HuH-7.5 (cell line): ENCODE measurements at regions not wholly inside any gene's neighbourhood (a gene's known extent, or its start where the extent isn't known, plus 50 kb on each side); places are given as distances from the start of the nearest gene placed in this dataset.

Experiments used
- DNase-seq: peaks from one replicate; pipeline ENCODE4 v3.0.0; 2011; ENCODE audit warnings: low spot score

- DNase-seq: no peak
Measured at GRCh38 chr1:229971141-229971540, 95.9 kb upstream of the GALNT2 start.

GRCh38 chr1:229972600-229973296 lies 94.3 kb upstream of the GALNT2 start:
- DNase-seq: no peak

- DNase-seq: no peak
Measured at GRCh38 chr1:229973297-229973612, 93.8 kb upstream of the GALNT2 start.

- no peak for DNase-seq
Measured at GRCh38 chr1:229975047-229975446, 92.0 kb upstream of the GALNT2 start.

GRCh38 chr1:229980009-229980408 lies 87.0 kb upstream of the GALNT2 start:
- DNase-seq: no peak

- no peak for DNase-seq
Measured at GRCh38 chr1:229981736-229982135, 85.3 kb upstream of the GALNT2 start.

GRCh38 chr1:229984310-229984991 lies 82.6 kb upstream of the GALNT2 start:
- no peak for DNase-seq

- DNase-seq: no peak
Measured at GRCh38 chr1:229984992-229985612, 81.9 kb upstream of the GALNT2 start.

GRCh38 chr1:229985613-229986010 lies 81.4 kb upstream of the GALNT2 start:
- no peak for DNase-seq

GRCh38 chr1:229986737-229987337 lies 80.2 kb upstream of the GALNT2 start:
- DNase-seq: no peak

GRCh38 chr1:229987953-229988352 lies 79.1 kb upstream of the GALNT2 start:
- no peak for DNase-seq

- no peak for DNase-seq
Measured at GRCh38 chr1:229988534-229988933, 78.5 kb upstream of the GALNT2 start.

- no peak for DNase-seq
Measured at GRCh38 chr1:229989591-229990248, 77.3 kb upstream of the GALNT2 start.

GRCh38 chr1:229990326-229990725 lies 76.7 kb upstream of the GALNT2 start:
- no peak for DNase-seq

GRCh38 chr1:229991104-229991513 lies 75.9 kb upstream of the GALNT2 start:
- no peak for DNase-seq

GRCh38 chr1:229991724-229992333 lies 75.2 kb upstream of the GALNT2 start:
- no peak for DNase-seq

GRCh38 chr1:229993060-229993459 lies 74.0 kb upstream of the GALNT2 start:
- DNase-seq: no peak

GRCh38 chr1:229993894-229994293 lies 73.1 kb upstream of the GALNT2 start:
- DNase-seq: no peak

GRCh38 chr1:229999004-229999670 lies 67.9 kb upstream of the GALNT2 start:
- no peak for DNase-seq

GRCh38 chr1:230000493-230001184 lies 66.4 kb upstream of the GALNT2 start:
- no peak for DNase-seq
